ENCODE measurements at regions not wholly inside any gene's neighbourhood (a gene's known extent, or its start where the extent isn't known, plus 50 kb on each side); places are given as distances from the start of the nearest gene placed in this dataset.
A peak's percentile ranks its signal among the peaks of the same experiment; 100 is the strongest.

DNA sequence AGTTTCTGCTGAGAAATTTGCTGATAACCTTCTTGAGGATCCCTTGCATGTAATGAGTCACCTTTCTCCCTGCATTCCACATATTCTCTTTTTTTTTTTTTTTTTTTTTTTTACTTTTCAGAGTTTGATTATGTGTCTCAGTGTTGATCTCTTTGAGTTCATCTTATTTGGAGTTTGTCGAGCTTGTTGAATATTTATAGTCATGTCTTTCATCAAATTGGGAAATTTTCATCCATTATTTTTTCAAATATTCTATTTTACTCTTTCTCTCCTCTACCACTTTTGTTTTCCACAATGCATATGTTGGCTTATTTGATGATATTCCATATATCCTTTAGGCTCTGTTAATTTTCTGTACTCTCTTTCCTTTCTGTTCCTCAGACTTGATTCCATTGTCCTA, 136.1 kb downstream of the MAD2L1 start:
- DNase-seq = no peak

GRCh38 chr4:119921830-119922229, 144.8 kb downstream of the MAD2L1 start:
- DNase-seq = no peak

- DNase-seq = no peak
Measured at GRCh38 chr4:119906277-119906676, 160.4 kb downstream of the MAD2L1 start.

GRCh38 chr4:119898211-119898610, 168.4 kb downstream of the MAD2L1 start:
- DNase-seq = peak; percentile 7 to 33

DNA sequence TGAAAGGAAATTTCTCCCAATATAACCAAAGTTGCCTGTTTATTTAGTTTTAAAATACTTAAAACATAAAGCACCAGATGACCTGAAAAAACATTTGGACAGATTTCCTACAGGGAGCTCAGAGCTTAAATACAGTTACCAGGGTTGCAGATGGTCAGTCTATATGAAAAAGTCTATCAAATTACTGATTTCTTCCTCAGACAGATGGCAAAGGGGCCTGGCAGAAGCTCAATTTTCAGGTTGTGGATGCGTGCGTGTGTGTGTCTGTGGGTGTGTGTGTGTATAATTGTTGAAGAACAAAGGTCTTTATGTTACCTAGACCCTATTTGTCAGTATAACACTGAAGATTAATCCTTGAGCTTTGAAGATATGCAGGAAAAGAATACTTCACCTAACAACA, 169.4 kb downstream of the MAD2L1 start:
- DNase-seq = peak; percentile 3 to 57

DNA sequence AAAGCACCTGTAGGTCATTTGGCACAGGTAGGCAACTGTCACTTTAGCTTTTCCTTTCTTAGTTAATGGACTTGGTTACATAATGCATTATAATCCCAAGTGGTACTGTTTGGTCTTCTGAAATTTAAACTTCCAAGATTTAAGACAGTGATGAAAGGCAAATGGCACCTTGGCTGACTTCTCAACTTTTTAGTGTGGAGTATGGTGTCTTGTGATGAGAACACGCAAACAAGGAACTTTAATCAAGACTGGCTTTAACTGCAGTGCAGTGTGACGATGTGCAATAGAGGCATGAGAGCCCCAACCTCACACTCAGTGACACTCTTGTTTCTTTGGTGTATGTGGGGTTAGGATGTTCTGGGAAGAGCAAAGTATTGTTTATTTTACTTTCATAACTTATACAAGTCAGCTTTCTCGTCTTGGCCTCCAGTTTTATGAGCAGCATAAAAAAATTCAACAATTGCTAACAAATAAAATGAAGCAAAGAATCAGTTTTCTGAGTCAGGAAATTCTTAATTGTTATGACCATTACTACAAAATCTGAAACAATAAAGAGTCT, 171.9 kb downstream of the MAD2L1 start:
- no peak for DNase-seq

- DNase-seq = no peak
Measured at GRCh38 chr4:119873794-119874325, 192.8 kb downstream of the MAD2L1 start.

DNA sequence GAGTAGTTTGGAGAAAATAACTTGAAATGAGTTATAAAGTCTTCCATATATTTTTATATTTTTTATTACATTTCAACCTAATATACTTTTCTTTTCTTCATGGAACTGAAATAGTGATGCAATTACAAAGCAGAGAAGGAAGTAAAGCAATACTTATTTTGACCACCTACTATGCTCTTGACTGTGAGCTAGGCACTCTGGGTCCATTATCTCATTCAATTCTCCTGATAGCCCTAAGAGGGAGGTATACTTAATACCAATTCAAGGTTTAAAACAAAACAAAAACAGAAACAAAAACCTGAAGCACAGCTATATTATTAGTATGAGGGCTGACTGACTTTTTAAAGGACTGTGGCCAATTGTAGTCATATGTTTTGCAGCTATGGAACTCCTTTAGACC, 193.5 kb downstream of the MAD2L1 start:
- no peak for DNase-seq

DNA sequence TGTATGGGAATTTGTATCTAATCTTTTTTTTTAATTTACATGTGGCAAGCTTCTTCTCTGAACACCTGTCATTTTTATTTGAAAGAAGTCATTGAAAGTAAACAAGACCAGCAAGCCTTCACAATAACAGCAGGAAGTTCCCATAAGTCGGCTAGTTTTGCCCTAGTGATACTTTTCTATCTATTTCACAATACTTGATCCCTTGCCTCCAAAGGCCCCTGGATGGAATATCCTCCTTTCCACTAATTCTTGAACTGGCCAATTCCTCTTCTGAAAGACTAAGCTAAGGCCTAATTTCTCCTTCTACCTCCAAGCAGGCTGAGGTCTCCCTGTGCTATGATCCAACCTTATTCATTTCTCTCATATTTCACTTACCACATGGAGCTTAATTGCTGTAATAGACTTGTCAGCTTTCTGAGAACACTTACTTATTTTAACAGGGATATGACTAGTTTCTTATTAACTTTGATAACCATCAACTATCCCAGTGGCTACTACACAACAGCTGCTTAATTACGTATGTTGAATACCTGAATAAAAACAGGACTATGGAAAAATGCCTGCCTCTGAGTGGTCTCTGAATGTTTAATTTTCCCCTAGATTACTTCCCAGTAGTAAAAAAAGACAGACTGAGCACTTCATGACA, 194.2 kb downstream of the MAD2L1 start:
- no peak for DNase-seq

GRCh38 chr4:119870856-119871255, 195.8 kb downstream of the MAD2L1 start:
- DNase-seq = no peak

DNA sequence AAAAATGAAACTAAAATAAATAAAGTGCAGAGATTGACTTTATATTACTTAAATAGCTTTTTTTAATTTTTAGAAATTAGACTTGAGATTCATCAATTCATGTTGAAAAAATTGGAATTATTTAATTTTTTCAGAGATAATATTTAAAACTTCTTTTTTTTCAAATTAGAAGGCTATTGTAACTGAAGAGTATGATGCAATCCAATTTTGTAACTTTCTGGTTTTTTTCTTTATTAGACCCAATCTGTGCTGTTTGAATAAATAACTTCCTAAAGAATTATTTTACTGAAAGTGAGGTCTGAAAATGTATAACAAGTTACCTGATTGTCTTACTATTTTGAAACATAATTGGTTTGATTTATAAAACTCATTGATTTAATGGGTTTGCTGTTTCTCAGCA, 200.9 kb downstream of the MAD2L1 start:
- no peak for DNase-seq

GRCh38 chr4:119865389-119865788, 201.3 kb downstream of the MAD2L1 start:
- DNase-seq = no peak

- DNase-seq = peak; percentile 23 to 65
Measured at GRCh38 chr4:119861731-119862130, 204.9 kb downstream of the MAD2L1 start.

DNA sequence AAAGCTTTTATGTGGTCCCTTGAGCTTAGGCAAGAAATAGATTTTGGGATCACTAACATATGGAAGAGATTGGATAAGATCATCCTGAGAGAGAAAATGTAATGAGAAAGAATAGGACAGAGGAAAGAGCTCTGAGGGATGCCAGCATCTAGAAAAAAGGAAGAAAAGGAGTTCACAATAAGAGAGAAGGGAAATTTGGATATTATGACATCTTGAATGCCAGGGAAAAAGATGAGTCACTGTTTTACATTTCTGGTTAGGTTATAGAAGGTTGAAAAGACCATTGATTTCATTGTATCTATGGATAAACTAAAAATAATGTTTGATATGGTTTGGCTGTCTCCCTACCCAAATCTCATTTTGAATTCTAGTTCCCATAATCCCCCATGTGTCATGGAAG, 208.5 kb downstream of the MAD2L1 start:
- DNase-seq = no peak

GRCh38 chr4:119854364-119854763, 212.3 kb downstream of the MAD2L1 start:
- no peak for DNase-seq

DNA sequence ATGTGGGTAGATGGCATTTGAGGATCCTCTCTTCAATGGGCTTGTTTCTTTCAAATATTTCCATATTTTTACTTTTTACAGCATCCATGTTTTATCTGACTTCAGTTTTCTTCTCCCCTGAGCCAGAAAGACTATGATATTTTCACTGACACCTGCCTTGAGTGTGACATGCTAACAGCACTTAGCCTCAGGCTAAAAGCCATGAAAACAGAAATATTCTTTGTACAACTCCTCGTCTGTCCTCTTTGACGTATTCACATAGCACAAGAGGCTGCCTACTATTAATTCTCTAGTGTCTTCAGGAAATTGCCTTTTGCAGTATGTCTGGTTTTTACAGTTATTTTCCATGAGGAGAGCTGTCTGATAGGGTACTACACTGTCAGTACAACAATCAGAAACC, 215.0 kb downstream of the MAD2L1 start:
- no peak for DNase-seq

GRCh38 chr4:119841361-119841760, 212.8 kb upstream of the PDE5A start:
- no peak for DNase-seq

DNA sequence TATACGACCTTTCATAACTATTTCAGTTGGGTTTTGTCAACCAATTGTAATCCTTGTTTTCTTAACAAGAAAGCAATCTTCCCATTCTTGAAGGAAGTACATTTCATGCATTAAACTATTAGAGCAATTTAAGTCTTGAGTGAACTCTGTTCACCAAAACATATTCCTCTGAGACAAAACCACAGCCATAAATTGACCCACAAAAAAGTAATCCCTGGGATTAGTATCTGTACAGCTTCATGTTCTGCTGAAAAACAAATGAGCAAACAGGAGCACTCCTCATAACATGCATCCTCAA, 207.0 kb upstream of the PDE5A start:
- DNase-seq = no peak

DNA sequence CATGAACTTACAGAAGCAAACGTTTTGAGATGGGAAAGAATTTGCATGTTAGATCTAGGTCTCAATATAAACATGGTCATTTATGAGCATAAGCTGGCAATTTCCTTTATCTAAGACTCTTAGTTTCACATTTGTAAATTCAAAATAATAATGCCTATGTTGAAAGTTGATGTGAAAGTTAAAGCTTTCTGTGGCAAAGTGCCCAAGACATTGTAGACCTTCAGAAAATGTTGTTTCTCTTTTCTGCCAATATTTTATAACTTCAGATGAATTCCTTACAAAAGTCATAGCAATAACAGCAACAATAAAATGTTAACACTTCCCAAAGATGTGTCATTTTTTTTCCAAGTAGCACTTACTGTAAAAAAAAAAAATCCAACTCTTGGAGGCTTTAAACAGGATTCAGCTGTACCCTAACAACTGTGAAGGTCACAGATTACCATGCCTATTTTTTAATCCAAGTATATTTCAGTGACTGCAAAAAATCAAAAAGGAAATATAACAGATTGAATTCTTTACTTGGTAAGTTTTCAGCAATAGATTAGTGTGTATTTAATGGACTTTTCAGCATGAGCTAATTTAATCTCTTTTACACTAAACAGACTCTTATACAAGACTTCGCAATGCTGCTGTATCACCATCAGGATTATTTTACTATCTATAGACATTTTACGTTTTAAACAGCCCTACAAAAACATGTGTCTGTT, 206.5 kb upstream of the PDE5A start:
- DNase-seq = no peak

- no peak for DNase-seq
Measured at GRCh38 chr4:119833611-119834010, 205.0 kb upstream of the PDE5A start.

DNA sequence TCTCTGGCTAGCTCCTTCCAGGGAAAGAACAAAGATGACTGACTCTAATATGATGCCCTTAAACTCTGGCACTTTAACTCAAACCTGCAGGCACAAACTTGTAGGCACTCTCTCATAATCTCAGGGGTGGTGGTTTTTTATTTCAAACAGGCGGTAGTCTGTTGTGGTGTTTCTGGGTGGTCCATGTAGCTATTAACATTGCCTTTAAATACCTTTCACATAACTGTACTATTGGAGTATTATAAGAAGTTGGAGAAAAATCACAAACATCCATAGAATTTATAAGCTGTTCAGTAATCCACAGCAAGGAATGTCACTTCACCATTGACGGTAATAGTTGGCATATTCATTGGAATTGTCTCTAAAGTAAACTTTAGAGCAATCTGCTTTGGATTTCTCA, 204.2 kb upstream of the PDE5A start:
- no peak for DNase-seq

DNA sequence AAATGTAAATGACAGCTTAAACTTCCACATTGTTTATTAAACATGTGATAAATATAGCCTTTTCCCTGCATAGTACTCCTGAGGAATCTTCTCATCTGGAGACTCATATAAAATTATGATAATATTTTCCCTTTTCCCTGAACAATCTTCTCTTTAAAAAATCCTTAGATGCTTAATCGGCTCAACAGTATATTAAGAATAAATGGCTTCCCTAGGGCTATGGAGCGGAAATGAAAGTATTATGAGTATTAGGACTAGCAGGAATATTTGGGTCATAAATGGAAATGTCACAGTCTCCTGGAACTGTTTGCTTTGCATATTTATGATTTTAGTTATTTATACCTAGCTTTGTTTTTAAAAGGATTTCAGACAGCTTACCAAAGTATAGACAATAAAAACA, 200.7 kb upstream of the PDE5A start:
- no peak for DNase-seq

- DNase-seq = no peak
Measured at GRCh38 chr4:119825696-119826095, 197.1 kb upstream of the PDE5A start.

DNA sequence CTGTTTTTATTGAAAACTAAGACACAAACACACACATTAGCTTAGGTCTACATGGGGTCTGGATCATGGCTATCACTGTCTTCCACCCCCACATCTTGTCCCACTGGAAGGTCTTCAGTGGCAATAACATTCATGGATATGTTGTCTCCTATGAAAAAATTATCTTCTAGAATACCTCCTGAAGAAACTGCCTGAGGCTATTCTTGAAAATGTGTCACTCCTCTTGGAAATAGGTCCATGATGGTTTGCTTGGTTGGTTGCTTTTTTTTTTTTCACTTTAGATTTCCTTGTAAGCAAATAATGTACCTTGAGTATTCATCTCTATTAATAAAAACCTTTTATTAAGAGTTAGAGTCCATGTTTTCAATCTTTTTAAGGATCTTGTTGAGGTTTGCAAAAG, 195.3 kb upstream of the PDE5A start:
- no peak for DNase-seq

- no peak for DNase-seq
Measured at GRCh38 chr4:119823045-119823444, 194.4 kb upstream of the PDE5A start.
